GM18867 (cell line): ENCODE measurements at regions not wholly inside any gene's neighbourhood (a gene's known extent, or its start where the extent isn't known, plus 50 kb on each side); places are given as distances from the start of the nearest gene placed in this dataset.
"Not testable (repeated sequence)": the region's sequence is repeated elsewhere in the genome, so short reads cannot be mapped to it uniquely, and the experiment has no call there.

Source experiments
- ATAC-seq: cut with Tn5 transposase; IDR thresholded peaks from one replicate; pipeline ENCODE4 v1.9.1; 2021; ENCODE audit warnings: mild to moderate bottlenecking, moderate library complexity; ENCODE audit not compliant: unreplicated experiment

GRCh38 chr3:103410231-103410630, 975.4 kb downstream of the ZPLD1 start:
- no peak for ATAC-seq

- no peak for ATAC-seq
These were observed 986.6 kb downstream of the ZPLD1 start for GRCh38 chr3:103421460-103421859.

- no peak for ATAC-seq
These were observed 1003.1 kb downstream of the ZPLD1 start for GRCh38 chr3:103437883-103438282.

- peak; percentile 97 for ATAC-seq
These were observed 1005.9 kb downstream of the ZPLD1 start for GRCh38 chr3:103440539-103441203.

- no peak for ATAC-seq
These were observed 1012.3 kb downstream of the ZPLD1 start for GRCh38 chr3:103446953-103447629.

- no peak for ATAC-seq
These were observed 1018.3 kb downstream of the ZPLD1 start for GRCh38 chr3:103453152-103453551.

GRCh38 chr3:103459815-103460214, 1025.0 kb downstream of the ZPLD1 start:
- no peak for ATAC-seq

GRCh38 chr3:103470498-103470897, 1035.7 kb downstream of the ZPLD1 start:
- ATAC-seq: no peak

GRCh38 chr3:103494011-103494410, 1059.2 kb downstream of the ZPLD1 start:
- ATAC-seq: no peak

- ATAC-seq: no peak
These were observed 1059.7 kb downstream of the ZPLD1 start for GRCh38 chr3:103494512-103494911.

GRCh38 chr3:103495186-103495585, 1060.4 kb downstream of the ZPLD1 start:
- no peak for ATAC-seq

GRCh38 chr3:103499132-103499900, 1064.5 kb downstream of the ZPLD1 start:
- no peak for ATAC-seq

GRCh38 chr3:103499967-103500366, 1065.2 kb downstream of the ZPLD1 start:
- ATAC-seq: no peak

GRCh38 chr3:103510760-103511159, 1075.9 kb downstream of the ZPLD1 start:
- ATAC-seq: no peak

GRCh38 chr3:103511891-103512290, 1077.1 kb downstream of the ZPLD1 start:
- peak; percentile 73 for ATAC-seq

- ATAC-seq: no peak
These were observed 1077.8 kb downstream of the ZPLD1 start for GRCh38 chr3:103512595-103512994.

GRCh38 chr3:103513003-103513402, 1078.2 kb downstream of the ZPLD1 start:
- ATAC-seq: peak; percentile 78

- ATAC-seq: no peak
These were observed 1080.3 kb downstream of the ZPLD1 start for GRCh38 chr3:103515116-103515515.

GRCh38 chr3:103516950-103517349, 1082.1 kb downstream of the ZPLD1 start:
- no peak for ATAC-seq

GRCh38 chr3:103531327-103531726, 1096.5 kb downstream of the ZPLD1 start:
- not testable (repeated sequence) for ATAC-seq

- no peak for ATAC-seq
These were observed 1098.2 kb downstream of the ZPLD1 start for GRCh38 chr3:103532986-103533385.

GRCh38 chr3:103554451-103554850, 1119.6 kb downstream of the ZPLD1 start:
- no peak for ATAC-seq
